ENCODE measurements at regions not wholly inside any gene's neighbourhood (a gene's known extent, or its start where the extent isn't known, plus 50 kb on each side); places are given as distances from the start of the nearest gene placed in this dataset.
"Not testable (repeated sequence)": the region's sequence is repeated elsewhere in the genome, so short reads cannot be mapped to it uniquely, and the experiment has no call there.

GRCh38 chr7:65317372-65317771, 56.3 kb upstream of the ZNF92 start:
- Histone ChIP-seq H3K27me3 (ENCODE audit: insufficient read depth, low read length) (no peaks in the 10 kb centered on the region), H3K9me3 (ENCODE audit: low read depth, low read length) (no peaks in the 10 kb centered on the region), H3K4me1 (ENCODE audit: insufficient read depth, low read length) (no peaks in the 10 kb centered on the region), H3K4me3 (ENCODE audit: low read length) (no peak overlapping the region)

GRCh38 chr7:65310761-65311160, 62.9 kb upstream of the ZNF92 start:
- Histone ChIP-seq H3K4me1 (ENCODE audit: insufficient read depth, low read length) (no peaks in the 10 kb centered on the region), H3K27me3 (ENCODE audit: insufficient read depth, low read length) (peaks cover 3% of the 10 kb centered on the region), H3K9me3 (ENCODE audit: low read depth, low read length) (no peaks in the 10 kb centered on the region), H3K4me3 (ENCODE audit: low read length) (no peak overlapping the region)

- H3K27me3 ChIP-seq (ENCODE audit: insufficient read depth, low read length), result peaks cover 3% of the 10 kb centered on the region
- H3K9me3 ChIP-seq (ENCODE audit: low read depth, low read length), result no peaks in the 10 kb centered on the region
- no peak overlapping the region for H3K4me3 ChIP-seq (ENCODE audit: low read length)
- H3K4me1 ChIP-seq (ENCODE audit: insufficient read depth, low read length), result no peaks in the 10 kb centered on the region
Measured at GRCh38 chr7:65308300-65308678, 65.4 kb upstream of the ZNF92 start.

GRCh38 chr7:65307651-65308299, 65.9 kb upstream of the ZNF92 start:
- Histone ChIP-seq H3K9me3 (ENCODE audit: low read depth, low read length) (no peaks in the 10 kb centered on the region), H3K4me1 (ENCODE audit: insufficient read depth, low read length) (no peaks in the 10 kb centered on the region), H3K4me3 (ENCODE audit: low read length) (no peak overlapping the region), H3K27me3 (ENCODE audit: insufficient read depth, low read length) (peaks cover 3% of the 10 kb centered on the region)

GRCh38 chr7:65304175-65304574, 69.5 kb upstream of the ZNF92 start:
- Histone ChIP-seq H3K4me3 (ENCODE audit: low read length) (no peak overlapping the region), H3K9me3 (ENCODE audit: low read depth, low read length) (no peaks in the 10 kb centered on the region), H3K4me1 (ENCODE audit: insufficient read depth, low read length) (no peaks in the 10 kb centered on the region), H3K27me3 (ENCODE audit: insufficient read depth, low read length) (peaks cover 3% of the 10 kb centered on the region)

GRCh38 chr7:65302883-65303282, 70.8 kb upstream of the ZNF92 start:
- H3K4me1 ChIP-seq (ENCODE audit: insufficient read depth, low read length), result no peaks in the 10 kb centered on the region
- H3K27me3 ChIP-seq (ENCODE audit: insufficient read depth, low read length), result peaks cover 3% of the 10 kb centered on the region
- no peaks in the 10 kb centered on the region for H3K9me3 ChIP-seq (ENCODE audit: low read depth, low read length)
- no peak overlapping the region for H3K4me3 ChIP-seq (ENCODE audit: low read length)

- Histone ChIP-seq H3K4me1 (ENCODE audit: insufficient read depth, low read length) (no peaks in the 10 kb centered on the region), H3K27me3 (ENCODE audit: insufficient read depth, low read length) (no peaks in the 10 kb centered on the region), H3K9me3 (ENCODE audit: low read depth, low read length) (no peaks in the 10 kb centered on the region), H3K4me3 (ENCODE audit: low read length) (no peak overlapping the region)
Measured at GRCh38 chr7:65301007-65301406, 72.6 kb upstream of the ZNF92 start.

- H3K27me3 ChIP-seq (ENCODE audit: insufficient read depth, low read length), result no peaks in the 10 kb centered on the region
- no peak overlapping the region for H3K4me3 ChIP-seq (ENCODE audit: low read length)
- no peaks in the 10 kb centered on the region for H3K9me3 ChIP-seq (ENCODE audit: low read depth, low read length)
- H3K4me1 ChIP-seq (ENCODE audit: insufficient read depth, low read length), result no peaks in the 10 kb centered on the region
Measured at GRCh38 chr7:65295409-65295808, 78.2 kb upstream of the ZNF92 start.

GRCh38 chr7:65290340-65290739, 83.3 kb upstream of the ZNF92 start:
- H3K9me3 ChIP-seq (ENCODE audit: low read depth, low read length); H3K27me3 ChIP-seq (ENCODE audit: insufficient read depth, low read length); H3K4me1 ChIP-seq (ENCODE audit: insufficient read depth, low read length); H3K4me3 ChIP-seq (ENCODE audit: low read length): not testable (repeated sequence)

- H3K27me3 ChIP-seq (ENCODE audit: insufficient read depth, low read length), result no peaks in the 10 kb centered on the region
- no peaks in the 10 kb centered on the region for H3K4me1 ChIP-seq (ENCODE audit: insufficient read depth, low read length)
- H3K4me3 ChIP-seq (ENCODE audit: low read length), result no peak overlapping the region
- H3K9me3 ChIP-seq (ENCODE audit: low read depth, low read length), result no peaks in the 10 kb centered on the region
Measured at GRCh38 chr7:65287023-65287422, 86.6 kb upstream of the ZNF92 start.

GRCh38 chr7:65285906-65286864, 87.5 kb upstream of the ZNF92 start:
- Histone ChIP-seq H3K4me3 (ENCODE audit: low read length) (no peak overlapping the region), H3K9me3 (ENCODE audit: low read depth, low read length) (no peaks in the 10 kb centered on the region), H3K27me3 (ENCODE audit: insufficient read depth, low read length) (no peaks in the 10 kb centered on the region), H3K4me1 (ENCODE audit: insufficient read depth, low read length) (no peaks in the 10 kb centered on the region)

- not testable (repeated sequence) for H3K9me3 ChIP-seq (ENCODE audit: low read depth, low read length); H3K4me1 ChIP-seq (ENCODE audit: insufficient read depth, low read length); H3K4me3 ChIP-seq (ENCODE audit: low read length); H3K27me3 ChIP-seq (ENCODE audit: insufficient read depth, low read length)
Measured at GRCh38 chr7:65285241-65285640, 88.4 kb upstream of the ZNF92 start.

- Histone ChIP-seq H3K4me1 (ENCODE audit: insufficient read depth, low read length) (no peaks in the 10 kb centered on the region), H3K9me3 (ENCODE audit: low read depth, low read length) (peaks cover 3% of the 10 kb centered on the region), H3K27me3 (ENCODE audit: insufficient read depth, low read length) (peaks cover 6% of the 10 kb centered on the region)
Measured at GRCh38 chr7:65279795-65280194, 93.9 kb upstream of the ZNF92 start.

GRCh38 chr7:65276822-65277221, 96.8 kb upstream of the ZNF92 start:
- no peaks in the 10 kb centered on the region for H3K4me1 ChIP-seq (ENCODE audit: insufficient read depth, low read length)
- H3K4me3 ChIP-seq (ENCODE audit: low read length), result no peak overlapping the region

More at GRCh38 chr7:65279795-65280194, 93.9 kb upstream of the ZNF92 start:
- H3K4me3 ChIP-seq (ENCODE audit: low read length), result no peak overlapping the region

GRCh38 chr7:65271502-65271901, 102.2 kb upstream of the ZNF92 start:
- Histone ChIP-seq H3K27me3 (ENCODE audit: insufficient read depth, low read length) (peaks cover 52% of the 10 kb centered on the region), H3K9me3 (ENCODE audit: low read depth, low read length) (peaks cover 15% of the 10 kb centered on the region)
- not testable (repeated sequence) for H3K4me3 ChIP-seq (ENCODE audit: low read length); H3K4me1 ChIP-seq (ENCODE audit: insufficient read depth, low read length)

More at GRCh38 chr7:65276822-65277221, 96.8 kb upstream of the ZNF92 start:
- Histone ChIP-seq H3K9me3 (ENCODE audit: low read depth, low read length) (peaks cover 15% of the 10 kb centered on the region), H3K27me3 (ENCODE audit: insufficient read depth, low read length) (peaks cover 14% of the 10 kb centered on the region)

Data from mononuclear cell (primary cell).